ENCODE measurements at regions not wholly inside any gene's neighbourhood (a gene's known extent, or its start where the extent isn't known, plus 50 kb on each side); places are given as distances from the start of the nearest gene placed in this dataset.

GRCh38 chr5:4158750-4159447 is 563.3 kb downstream of the IRX1 start:
- TF ChIP-seq, protein P1, sequence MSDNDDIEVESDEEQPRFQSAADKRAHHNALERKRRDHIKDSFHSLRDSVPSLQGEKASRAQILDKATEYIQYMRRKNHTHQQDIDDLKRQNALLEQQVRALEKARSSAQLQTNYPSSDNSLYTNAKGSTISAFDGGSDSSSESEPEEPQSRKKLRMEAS (IDR thresholded peaks at IDR 0.05), result no peak
- no peak for TF ChIP-seq EP300 (IDR thresholded peaks at IDR 0.05; ENCODE audit: borderline replicate concordance)
- TF ChIP-seq CREB1 (IDR thresholded peaks at IDR 0.05; ENCODE audit: low read depth), result no peak
- no peak for TF ChIP-seq RAD21 (IDR thresholded peaks at IDR 0.05; ENCODE audit: low read depth)
- no peak for TF ChIP-seq YY1 (IDR thresholded peaks at IDR 0.05; ENCODE audit: low read depth)
- TF ChIP-seq EGR1 (IDR thresholded peaks at IDR 0.05), result no peak
- TF ChIP-seq TCF12 (IDR thresholded peaks at IDR 0.05; ENCODE audit: low read depth), result no peak
- TF ChIP-seq, protein P2, sequence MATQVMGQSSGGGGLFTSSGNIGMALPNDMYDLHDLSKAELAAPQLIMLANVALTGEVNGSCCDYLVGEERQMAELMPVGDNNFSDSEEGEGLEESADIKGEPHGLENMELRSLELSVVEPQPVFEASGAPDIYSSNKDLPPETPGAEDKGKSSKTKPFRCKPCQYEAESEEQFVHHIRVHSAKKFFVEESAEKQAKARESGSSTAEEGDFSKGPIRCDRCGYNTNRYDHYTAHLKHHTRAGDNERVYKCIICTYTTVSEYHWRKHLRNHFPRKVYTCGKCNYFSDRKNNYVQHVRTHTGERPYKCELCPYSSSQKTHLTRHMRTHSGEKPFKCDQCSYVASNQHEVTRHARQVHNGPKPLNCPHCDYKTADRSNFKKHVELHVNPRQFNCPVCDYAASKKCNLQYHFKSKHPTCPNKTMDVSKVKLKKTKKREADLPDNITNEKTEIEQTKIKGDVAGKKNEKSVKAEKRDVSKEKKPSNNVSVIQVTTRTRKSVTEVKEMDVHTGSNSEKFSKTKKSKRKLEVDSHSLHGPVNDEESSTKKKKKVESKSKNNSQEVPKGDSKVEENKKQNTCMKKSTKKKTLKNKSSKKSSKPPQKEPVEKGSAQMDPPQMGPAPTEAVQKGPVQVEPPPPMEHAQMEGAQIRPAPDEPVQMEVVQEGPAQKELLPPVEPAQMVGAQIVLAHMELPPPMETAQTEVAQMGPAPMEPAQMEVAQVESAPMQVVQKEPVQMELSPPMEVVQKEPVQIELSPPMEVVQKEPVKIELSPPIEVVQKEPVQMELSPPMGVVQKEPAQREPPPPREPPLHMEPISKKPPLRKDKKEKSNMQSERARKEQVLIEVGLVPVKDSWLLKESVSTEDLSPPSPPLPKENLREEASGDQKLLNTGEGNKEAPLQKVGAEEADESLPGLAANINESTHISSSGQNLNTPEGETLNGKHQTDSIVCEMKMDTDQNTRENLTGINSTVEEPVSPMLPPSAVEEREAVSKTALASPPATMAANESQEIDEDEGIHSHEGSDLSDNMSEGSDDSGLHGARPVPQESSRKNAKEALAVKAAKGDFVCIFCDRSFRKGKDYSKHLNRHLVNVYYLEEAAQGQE (IDR thresholded peaks at IDR 0.05; ENCODE audit: low read depth), result no peak
- no peak for TF ChIP-seq NFIC (IDR thresholded peaks at IDR 0.05)
- TF ChIP-seq TAF1 (IDR thresholded peaks at IDR 0.05; ENCODE audit: low read depth), result no peak
- TF ChIP-seq FOXM1 (IDR thresholded peaks at IDR 0.05; ENCODE audit: borderline replicate concordance, low read depth), result no peak

All from Ishikawa (cell line).